T-helper 1 cell (primary cell): ENCODE measurements at regions not wholly inside any gene's neighbourhood (a gene's known extent, or its start where the extent isn't known, plus 50 kb on each side); places are given as distances from the start of the nearest gene placed in this dataset.
"Not testable (repeated sequence)": the region's sequence is repeated elsewhere in the genome, so short reads cannot be mapped to it uniquely, and the experiment has no call there.

Experiments used
- DNase-seq, 5 donors: peaks; one replicate each; pipeline ENCODE4 v3.0.0-alpha.2; 2012 to 2020

DNA sequence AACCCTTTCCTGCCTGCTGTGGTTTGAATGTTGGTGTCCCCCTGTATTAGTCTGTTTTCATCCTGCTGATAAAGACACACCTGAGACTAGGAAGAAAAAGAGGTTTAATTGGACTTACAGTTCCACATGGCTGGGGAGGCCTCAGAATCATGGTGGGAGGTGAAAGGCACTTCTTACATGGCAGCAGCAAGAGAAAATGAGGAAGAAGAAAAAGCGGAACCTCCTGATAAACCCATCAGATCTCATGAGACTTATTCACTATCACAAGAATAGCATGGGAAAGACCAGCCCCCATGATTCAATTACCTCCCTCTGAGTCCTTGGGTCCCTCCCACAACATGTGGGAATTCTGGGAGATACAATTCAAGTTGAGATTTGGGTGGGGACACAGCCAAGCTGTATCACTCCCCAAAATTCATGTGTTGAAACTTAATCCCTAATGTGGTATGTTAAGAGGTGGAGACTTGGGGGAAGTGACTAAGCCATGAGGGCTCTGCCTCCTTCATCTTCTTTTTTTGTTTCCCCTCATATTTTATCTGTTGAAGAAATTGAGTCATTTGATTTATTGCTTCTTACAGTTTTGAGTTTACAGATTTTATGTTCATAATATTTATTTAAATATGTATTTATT lies 64.9 kb upstream of the SYNCRIP start:
- DNase-seq, result not testable (repeated sequence)

GRCh38 chr6:85706272-85706671 lies 63.6 kb upstream of the SYNCRIP start:
- no peak for DNase-seq

DNA sequence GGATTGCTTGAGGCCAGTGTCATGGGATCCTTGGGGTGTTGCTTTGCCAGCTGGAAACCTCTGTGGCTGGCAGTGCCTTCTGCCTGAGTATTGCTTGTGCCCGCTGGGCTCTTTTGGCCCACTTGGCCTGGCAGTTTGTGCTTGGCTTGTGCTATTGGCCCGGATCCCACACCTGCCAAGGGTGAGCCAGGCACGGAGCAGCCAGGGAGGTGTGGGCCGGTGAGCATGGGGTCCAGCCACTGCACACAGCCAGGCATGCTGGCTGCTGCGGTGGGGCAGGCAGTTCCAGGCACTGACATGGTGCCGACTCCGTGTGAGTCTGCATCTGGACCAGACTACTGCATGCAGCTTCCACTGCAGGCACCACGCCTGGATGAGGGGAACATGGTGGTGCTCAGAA lies 62.5 kb upstream of the SYNCRIP start:
- DNase-seq, result no peak

GRCh38 chr6:85703406-85703805 lies 60.7 kb upstream of the SYNCRIP start:
- DNase-seq, result no peak
